ENCODE measurements at regions not wholly inside any gene's neighbourhood (a gene's known extent, or its start where the extent isn't known, plus 50 kb on each side); places are given as distances from the start of the nearest gene placed in this dataset.

DNA sequence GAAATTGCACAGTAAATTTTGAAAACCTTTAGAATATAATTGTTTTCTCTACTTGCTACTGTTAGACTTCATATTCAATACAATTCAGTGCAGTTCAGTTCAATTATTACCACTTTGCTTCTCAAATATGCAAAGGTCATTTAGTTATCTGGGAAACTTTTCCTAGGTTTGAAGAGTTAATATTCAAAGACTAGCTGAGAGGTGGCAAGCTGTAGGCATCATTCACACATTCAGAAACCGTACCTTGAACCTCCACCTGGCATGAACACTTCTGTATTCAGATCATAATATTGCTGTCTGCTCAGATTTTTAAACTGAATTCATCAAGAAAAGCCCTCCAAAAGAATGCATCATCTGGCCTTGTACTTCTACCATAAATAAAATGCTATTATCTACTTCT lies 162.1 kb upstream of the PCSK5 start:
- TF ChIP-seq, protein P1, sequence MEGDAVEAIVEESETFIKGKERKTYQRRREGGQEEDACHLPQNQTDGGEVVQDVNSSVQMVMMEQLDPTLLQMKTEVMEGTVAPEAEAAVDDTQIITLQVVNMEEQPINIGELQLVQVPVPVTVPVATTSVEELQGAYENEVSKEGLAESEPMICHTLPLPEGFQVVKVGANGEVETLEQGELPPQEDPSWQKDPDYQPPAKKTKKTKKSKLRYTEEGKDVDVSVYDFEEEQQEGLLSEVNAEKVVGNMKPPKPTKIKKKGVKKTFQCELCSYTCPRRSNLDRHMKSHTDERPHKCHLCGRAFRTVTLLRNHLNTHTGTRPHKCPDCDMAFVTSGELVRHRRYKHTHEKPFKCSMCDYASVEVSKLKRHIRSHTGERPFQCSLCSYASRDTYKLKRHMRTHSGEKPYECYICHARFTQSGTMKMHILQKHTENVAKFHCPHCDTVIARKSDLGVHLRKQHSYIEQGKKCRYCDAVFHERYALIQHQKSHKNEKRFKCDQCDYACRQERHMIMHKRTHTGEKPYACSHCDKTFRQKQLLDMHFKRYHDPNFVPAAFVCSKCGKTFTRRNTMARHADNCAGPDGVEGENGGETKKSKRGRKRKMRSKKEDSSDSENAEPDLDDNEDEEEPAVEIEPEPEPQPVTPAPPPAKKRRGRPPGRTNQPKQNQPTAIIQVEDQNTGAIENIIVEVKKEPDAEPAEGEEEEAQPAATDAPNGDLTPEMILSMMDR (IDR thresholded peaks at IDR 0.05; ENCODE audit: insufficient read depth, low read length): no peak
- DNase-seq (ENCODE audit: low read depth): no peak
- H3K4me3 ChIP-seq (ENCODE audit: low read depth, low read length): no peak overlapping the region

DNA sequence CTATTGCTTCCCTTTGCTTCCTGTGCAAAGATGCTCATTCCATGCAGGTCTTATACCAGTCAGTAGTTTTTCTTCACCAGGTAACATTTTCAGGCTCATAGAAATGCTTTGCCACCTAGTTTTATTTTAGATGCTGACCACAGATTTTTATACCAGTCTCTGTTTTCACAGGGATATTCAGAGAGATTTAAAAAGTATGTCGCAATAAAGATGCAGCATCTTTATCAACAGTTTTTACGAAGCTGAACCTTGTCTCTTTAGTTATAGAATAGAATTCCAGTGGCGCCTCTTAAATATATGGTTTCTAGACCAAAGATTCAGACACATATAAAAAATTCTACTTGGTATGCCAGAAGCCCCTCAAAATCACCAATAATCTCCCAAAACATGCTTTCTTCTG lies 155.7 kb upstream of the PCSK5 start:
- TF ChIP-seq, protein P1 (IDR thresholded peaks at IDR 0.05; ENCODE audit: insufficient read depth, low read length): no peak
- H3K4me3 ChIP-seq (ENCODE audit: low read depth, low read length): no peak overlapping the region
- no peak for DNase-seq (ENCODE audit: low read depth)

DNA sequence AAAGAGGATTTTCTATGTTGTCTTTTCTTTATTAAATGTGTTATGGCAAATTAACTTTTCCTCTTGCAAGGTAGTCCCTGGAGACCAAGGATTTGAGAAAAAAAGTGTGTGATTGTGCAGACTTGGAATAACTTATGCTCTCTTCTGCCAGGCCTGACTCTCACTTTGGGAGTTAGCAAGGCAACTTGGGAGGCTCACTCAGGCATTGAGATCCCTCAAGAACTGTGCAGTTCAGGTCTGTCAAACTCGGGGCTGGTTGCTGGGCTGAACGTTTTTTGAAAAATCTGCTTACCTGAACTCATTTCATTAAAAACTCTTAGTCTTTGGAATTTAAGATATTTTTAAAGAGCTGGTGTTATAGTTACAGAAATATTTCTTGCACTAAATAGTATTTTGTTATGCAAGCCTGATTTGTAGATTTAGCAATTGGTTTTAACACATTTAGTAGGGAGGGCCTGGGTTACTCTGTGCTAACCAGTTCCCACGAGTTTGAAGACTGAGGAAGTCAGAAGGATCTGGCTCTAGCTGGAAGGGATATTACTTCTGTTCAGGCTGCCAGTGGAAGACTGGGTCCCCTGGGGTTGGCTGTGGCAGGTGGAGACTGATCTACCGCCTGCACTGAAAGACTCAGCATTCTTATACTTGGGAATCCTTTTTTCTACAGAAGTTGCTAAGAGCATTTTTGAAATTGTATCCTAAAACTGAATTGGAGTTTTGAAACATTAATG lies 150.4 kb upstream of the PCSK5 start:
- DNase-seq (ENCODE audit: low read depth): no peak
- TF ChIP-seq, protein P1 (IDR thresholded peaks at IDR 0.05; ENCODE audit: insufficient read depth, low read length): no peak
- H3K4me3 ChIP-seq (ENCODE audit: low read depth, low read length): no peak overlapping the region

DNA sequence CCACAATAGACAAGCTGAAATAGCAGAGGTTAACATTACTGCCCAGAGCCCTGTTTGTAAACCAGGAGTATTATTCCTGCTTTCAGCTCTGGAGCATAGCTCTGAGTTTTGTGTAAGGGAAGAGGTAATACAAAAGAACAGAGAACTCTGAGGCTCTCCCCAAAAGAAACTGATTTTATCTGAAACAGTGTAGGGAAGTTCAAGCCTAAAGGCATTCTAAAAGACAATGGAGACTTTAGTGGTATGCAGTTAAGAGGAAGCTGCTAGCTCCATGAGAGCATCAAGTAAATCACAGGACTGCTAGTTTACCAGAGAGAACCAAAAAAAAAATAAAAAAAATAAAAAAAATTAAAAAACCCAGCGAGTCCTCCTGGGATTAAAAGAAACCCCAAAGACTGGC lies 146.6 kb upstream of the PCSK5 start:
- no peak for DNase-seq (ENCODE audit: low read depth)
- TF ChIP-seq, protein P1 (IDR thresholded peaks at IDR 0.05; ENCODE audit: insufficient read depth, low read length): no peak
- no peak overlapping the region for H3K4me3 ChIP-seq (ENCODE audit: low read depth, low read length)

DNA sequence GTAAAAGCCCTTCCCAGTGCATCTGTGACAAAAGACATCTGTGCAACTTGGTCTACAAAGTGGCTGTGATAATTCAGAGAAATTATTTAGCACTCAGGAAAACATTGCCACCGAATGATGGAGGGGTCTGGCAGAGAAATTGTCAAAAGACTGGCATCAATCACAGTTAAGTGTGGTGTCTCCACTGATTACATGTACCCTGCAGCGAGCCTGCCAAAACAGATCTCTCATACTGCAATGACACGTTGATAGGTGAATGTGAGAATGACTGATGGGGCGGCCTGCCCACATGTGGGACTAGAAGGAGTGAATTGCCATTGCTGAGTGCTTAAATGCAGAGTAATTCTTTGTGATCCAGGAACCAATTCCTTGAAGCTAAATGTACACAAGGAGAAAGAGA lies 136.4 kb upstream of the PCSK5 start:
- no peak overlapping the region for H3K4me3 ChIP-seq (ENCODE audit: low read depth, low read length)
- TF ChIP-seq, protein P1 (IDR thresholded peaks at IDR 0.05; ENCODE audit: insufficient read depth, low read length): no peak
- no peak for DNase-seq (ENCODE audit: low read depth)

DNA sequence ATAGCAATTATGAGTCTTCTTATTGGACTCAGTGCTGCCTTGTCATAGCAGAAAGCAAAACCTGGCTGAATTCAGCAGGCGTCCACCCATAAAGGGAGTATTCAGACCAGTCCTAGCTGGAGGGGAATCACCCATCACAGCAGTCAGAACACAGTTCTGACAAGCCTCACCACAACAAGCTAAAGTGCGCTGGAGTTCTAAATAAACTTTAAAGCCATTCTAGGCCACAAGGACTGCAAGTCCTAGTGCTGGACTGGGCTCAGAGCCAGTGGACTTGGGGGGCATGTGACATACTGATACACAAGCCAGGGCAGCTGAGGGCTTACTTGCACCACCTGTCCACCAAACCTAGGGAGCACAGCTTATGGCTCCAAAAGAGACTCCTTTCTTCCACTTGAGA lies 115.3 kb upstream of the PCSK5 start:
- H3K4me3 ChIP-seq (ENCODE audit: low read depth, low read length): no peak overlapping the region
- no peak for DNase-seq (ENCODE audit: low read depth)
- TF ChIP-seq, protein P1 (IDR thresholded peaks at IDR 0.05; ENCODE audit: insufficient read depth, low read length): no peak

Data from fibroblast of the aortic adventitia (primary cell).